Keratinocyte (primary cell): ENCODE measurements at regions not wholly inside any gene's neighbourhood (a gene's known extent, or its start where the extent isn't known, plus 50 kb on each side); places are given as distances from the start of the nearest gene placed in this dataset.

Experiments
- DNase-seq: peaks from one replicate; pipeline ENCODE4 v3.0.0-alpha.2; 2011; ENCODE audit warnings: low read depth, missing footprints, low spot score
- FAIRE-seq: peaks from 2 replicates; lab custom pipeline; 2011; peaks lifted over from hg19 to GRCh38; lab: Jason Lieb, UNC
- H2AFZ ChIP-seq: 2 replicates; pipeline ENCODE4 v1.6.0; 2012; ENCODE audit warnings: low read length, control low read depth, inconsistent platforms; ENCODE audit not compliant: control insufficient read depth
- H3K27ac ChIP-seq: 2 replicates; pipeline ENCODE4 v1.5.1; 2011; ENCODE audit warnings: low read length; ENCODE audit not compliant: control insufficient read depth, insufficient read depth
- H3K27me3 ChIP-seq: 3 replicates; pipeline ENCODE4 v1.6.0; 2011; ENCODE audit warnings: low read length; ENCODE audit not compliant: control insufficient read depth, insufficient read depth; ENCODE audit errors: extremely low read depth
- H3K36me3 ChIP-seq, 2 experiments: 2 replicates in 1 of 2; 3 replicates in 1 of 2; pipeline ENCODE4 v1.5.1; 2011; ENCODE audit warnings: low read length in 2 of 2, mild to moderate bottlenecking in 1 of 2; ENCODE audit not compliant: control insufficient read depth in 2 of 2, insufficient read depth in 2 of 2; ENCODE audit errors: extremely low read depth in 1 of 2
- H3K4me1 ChIP-seq: 3 replicates; pipeline ENCODE4 v1.5.1; 2011; ENCODE audit warnings: low read length; ENCODE audit not compliant: control insufficient read depth, insufficient read depth; ENCODE audit errors: extremely low read depth
- H3K4me2 ChIP-seq: 3 replicates; pipeline ENCODE4 v1.6.0; 2011; ENCODE audit warnings: low read depth, low read length; ENCODE audit not compliant: control insufficient read depth, insufficient read depth; ENCODE audit errors: extremely low read depth
- H3K4me3 ChIP-seq, 3 experiments: fragments of 200-600 bp in 1 of 3; sonication (generic) in 1 of 3; 2 replicates in 2 of 3; 3 replicates in 1 of 3; pipeline ENCODE4 v1.5.1; 2011 to 2016; ENCODE audit warnings: low read length in 3 of 3, mild to moderate bottlenecking in 3 of 3, control low read depth in 2 of 3, inconsistent platforms in 1 of 3, low read depth in 1 of 3, mixed read lengths in 1 of 3, mixed run types in 1 of 3, moderate library complexity in 1 of 3; ENCODE audit not compliant: control insufficient read depth in 2 of 3, insufficient read depth in 2 of 3; ENCODE audit errors: extremely low read depth in 1 of 3
- H3K79me2 ChIP-seq: 2 replicates; pipeline ENCODE4 v1.6.0; 2012; ENCODE audit warnings: low read length; ENCODE audit not compliant: control insufficient read depth, insufficient read depth
- H3K9ac ChIP-seq: 3 replicates; pipeline ENCODE4 v1.6.0; 2011; ENCODE audit warnings: low read length; ENCODE audit not compliant: control insufficient read depth, insufficient read depth; ENCODE audit errors: extremely low read depth
- H3K9me1 ChIP-seq: 3 replicates; pipeline ENCODE4 v1.6.0; 2011; ENCODE audit warnings: low read length; ENCODE audit not compliant: control insufficient read depth, insufficient read depth; ENCODE audit errors: extremely low read depth
- H3K9me3 ChIP-seq: 2 replicates; pipeline ENCODE4 v1.5.1; 2012; ENCODE audit warnings: low read depth, low read length; ENCODE audit not compliant: control insufficient read depth
- H4K20me1 ChIP-seq: 3 replicates; pipeline ENCODE4 v1.6.0; 2011; ENCODE audit warnings: low read length; ENCODE audit not compliant: control insufficient read depth, insufficient read depth; ENCODE audit errors: extremely low read depth
- CTCF ChIP-seq, 3 experiments: IDR thresholded peaks in 1 of 3; conservative IDR thresholded peaks in 1 of 3; optimal IDR thresholded peaks in 1 of 3; 2 replicates in 2 of 3; 3 replicates in 1 of 3; pipeline versions ENCODE3 to v1.5.1; 2011; ENCODE audit warnings: low read length in 3 of 3, mild to moderate bottlenecking in 3 of 3, moderate library complexity in 2 of 3, control low read depth in 1 of 3, inconsistent platforms in 1 of 3; ENCODE audit not compliant: insufficient read depth in 2 of 3; ENCODE audit errors: extremely low read depth in 1 of 3
- EZH2 ChIP-seq: IDR thresholded peaks from one replicate; pipeline ENCODE4 v1.6.1; 2012; ENCODE audit warnings: inconsistent platforms, mild to moderate bottlenecking, low read length, moderate library complexity
- dilution Hi-C: fragments of 300-500 bp; cut with MboI; formaldehyde crosslinking; loops from one replicate; pipeline ENCODE4 v1.7.0; 2020; ENCODE audit warnings: low sequenced_read_pairs; ENCODE audit not compliant: extremely low pct_ligation_motif_present

DNA sequence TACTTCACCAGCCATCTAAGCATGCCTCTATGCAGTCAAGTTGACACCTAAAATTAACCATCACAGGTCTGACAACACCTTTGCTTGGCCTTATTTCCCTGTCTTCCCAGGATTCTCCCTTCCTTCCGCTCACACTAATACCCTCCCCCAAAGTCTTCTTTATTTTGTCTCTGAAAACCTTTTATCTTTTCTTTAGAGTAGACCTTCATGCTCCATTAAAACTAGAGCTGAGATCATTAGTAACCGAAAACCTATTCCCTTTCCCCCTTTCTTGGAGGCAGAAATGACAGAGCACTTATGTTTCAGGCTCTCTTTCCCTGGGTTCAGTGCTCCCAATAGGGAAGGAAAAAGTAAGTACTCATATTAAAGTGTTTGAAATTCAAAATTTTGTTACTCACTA lies 423.8 kb downstream of the YTHDC2 start:
- Histone ChIP-seq H3K36me3 (no peaks in the 10 kb centered on the region), H3K9me1 (no peaks in the 10 kb centered on the region), H3K79me2 (no peaks in the 10 kb centered on the region), H3K4me2 (no peak overlapping the region), H3K27me3 (no peaks in the 10 kb centered on the region), H2AFZ (no peak overlapping the region), H4K20me1 (no peaks in the 10 kb centered on the region), H3K4me3 (no peak overlapping the region), H3K9me3 (no peaks in the 10 kb centered on the region), H3K27ac (no peak overlapping the region), H3K4me1 (no peaks in the 10 kb centered on the region), H3K9ac (no peak overlapping the region)
- no peak for DNase-seq
- no peak for FAIRE-seq
- dilution Hi-C loops = no loop called here
- no peak for TF ChIP-seq EZH2
- no peak for TF ChIP-seq CTCF (optimal IDR thresholded peaks at IDR 0.05 in 1 of 3, IDR thresholded peaks at IDR 0.05 in 1 of 3, conservative IDR thresholded peaks at IDR 0.05 in 1 of 3; ENCODE audit: extremely low read depth in 1 of 3, insufficient read depth in 2 of 3, low read length in 3 of 3)

DNA sequence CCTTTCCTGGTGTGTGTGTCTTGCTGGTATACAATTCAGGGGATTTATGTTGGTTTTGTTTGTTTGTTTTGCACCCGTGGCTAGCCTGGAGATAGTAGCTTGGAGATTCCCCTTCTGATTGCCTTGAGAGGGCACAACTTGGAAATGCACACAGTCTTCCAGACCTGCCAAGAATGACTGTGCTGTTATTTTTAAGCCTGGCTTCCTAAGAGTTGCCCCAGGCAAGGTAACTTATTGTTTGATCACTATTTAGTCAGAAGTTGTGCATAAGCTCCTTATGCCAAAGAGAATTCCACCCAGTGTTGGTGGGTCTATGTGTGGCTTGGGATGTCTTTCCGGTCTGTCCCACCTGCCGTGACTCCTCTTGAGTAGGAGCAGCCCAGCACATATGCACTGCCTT lies 421.9 kb upstream of the KCNN2 start:
- no peak overlapping the region for H3K27ac ChIP-seq
- no peak for DNase-seq
- H3K27me3 ChIP-seq = no peaks in the 10 kb centered on the region
- dilution Hi-C loops = no loop called here
- H3K9me3 ChIP-seq = no peaks in the 10 kb centered on the region
- H3K9ac ChIP-seq = no peak overlapping the region
- no peak overlapping the region for H2AFZ ChIP-seq
- no peak for FAIRE-seq
- no peaks in the 10 kb centered on the region for H3K4me1 ChIP-seq
- no peaks in the 10 kb centered on the region for H3K79me2 ChIP-seq
- TF ChIP-seq CTCF (optimal IDR thresholded peaks at IDR 0.05 in 1 of 3, IDR thresholded peaks at IDR 0.05 in 1 of 3, conservative IDR thresholded peaks at IDR 0.05 in 1 of 3; ENCODE audit: extremely low read depth in 1 of 3, insufficient read depth in 2 of 3, low read length in 3 of 3) (no peak), EZH2 (no peak)
- no peaks in the 10 kb centered on the region for H3K9me1 ChIP-seq
- H3K4me3 ChIP-seq = no peak overlapping the region
- no peaks in the 10 kb centered on the region for H4K20me1 ChIP-seq
- no peaks in the 10 kb centered on the region for H3K36me3 ChIP-seq
- no peak overlapping the region for H3K4me2 ChIP-seq
